ENCODE measurements at regions not wholly inside any gene's neighbourhood (a gene's known extent, or its start where the extent isn't known, plus 50 kb on each side); places are given as distances from the start of the nearest gene placed in this dataset.

GRCh38 chr14:101196051-101196712 is 292.7 kb upstream of the RTL1 start:
- ChIA-PET CTCF (interaction anchor here (0.6 kb wide), 1 partner anchor 306 kb away, joined by 3 read pairs; no protein-coding TSS in a partner anchor), POLR2A (no interaction called here)
- Mint-ChIP-seq H3K27me3 (ENCODE audit: insufficient read depth, unreplicated experiment) (peaks cover under 1% of the 10 kb centered on the region), H3K4me1 (ENCODE audit: insufficient read depth, unreplicated experiment) (no peaks in the 10 kb centered on the region), H3K36me3 (ENCODE audit: insufficient read depth, unreplicated experiment) (no peaks in the 10 kb centered on the region), H3K4me3 (ENCODE audit: unreplicated experiment) (no peak overlapping the region), H3K9me3 (ENCODE audit: unreplicated experiment) (no peaks in the 10 kb centered on the region), H3K27ac (ENCODE audit: low read depth, unreplicated experiment) (no peak overlapping the region)
- DNase-seq (ENCODE audit: unreplicated experiment), result no peak
- TF ChIP-seq CTCF (IDR thresholded peaks at IDR 0.05; ENCODE audit: unreplicated experiment), result no peak
- intact Hi-C loops (cut with micrococcal nuclease), result no loop called here
- BruUV-seq (replicated peaks), result no TSS peak

GRCh38 chr14:101196795-101197590 is 293.5 kb upstream of the RTL1 start:
- H3K27me3 Mint-ChIP-seq (ENCODE audit: insufficient read depth, unreplicated experiment), result no peaks in the 10 kb centered on the region
- CTCF ChIA-PET, result interaction anchor here (0.6 kb wide), 1 partner anchor 25 kb away, joined by 3 read pairs; no protein-coding TSS in a partner anchor
- no peaks in the 10 kb centered on the region for H3K36me3 Mint-ChIP-seq (ENCODE audit: insufficient read depth, unreplicated experiment)
- no peak overlapping the region for H3K4me3 Mint-ChIP-seq (ENCODE audit: unreplicated experiment)
- intact Hi-C loops (cut with micrococcal nuclease), result no loop called here
- no peak overlapping the region for H3K27ac Mint-ChIP-seq (ENCODE audit: low read depth, unreplicated experiment)
- no peaks in the 10 kb centered on the region for H3K4me1 Mint-ChIP-seq (ENCODE audit: insufficient read depth, unreplicated experiment)
- H3K9me3 Mint-ChIP-seq (ENCODE audit: unreplicated experiment), result no peaks in the 10 kb centered on the region
- POLR2A ChIA-PET, result no interaction called here
- no TSS peak for BruUV-seq (replicated peaks)
- no peak for TF ChIP-seq CTCF (IDR thresholded peaks at IDR 0.05; ENCODE audit: unreplicated experiment)
- DNase-seq (ENCODE audit: unreplicated experiment), result no peak

GRCh38 chr14:101197595-101198397 is 294.3 kb upstream of the RTL1 start:
- Mint-ChIP-seq H3K27ac (ENCODE audit: low read depth, unreplicated experiment) (no peak overlapping the region), H3K27me3 (ENCODE audit: insufficient read depth, unreplicated experiment) (no peaks in the 10 kb centered on the region), H3K4me3 (ENCODE audit: unreplicated experiment) (no peak overlapping the region), H3K36me3 (ENCODE audit: insufficient read depth, unreplicated experiment) (no peaks in the 10 kb centered on the region), H3K9me3 (ENCODE audit: unreplicated experiment) (no peaks in the 10 kb centered on the region), H3K4me1 (ENCODE audit: insufficient read depth, unreplicated experiment) (no peaks in the 10 kb centered on the region)
- ChIA-PET POLR2A (no interaction called here), CTCF (interaction anchor here (0.6 kb wide), 1 partner anchor 26 kb away, joined by 3 read pairs; no protein-coding TSS in a partner anchor)
- no peak for DNase-seq (ENCODE audit: unreplicated experiment)
- no peak for TF ChIP-seq CTCF (IDR thresholded peaks at IDR 0.05; ENCODE audit: unreplicated experiment)
- intact Hi-C loops (cut with micrococcal nuclease), result no loop called here
- BruUV-seq (replicated peaks), result no TSS peak
